Brain microvascular endothelial cell (primary cell): ENCODE measurements at regions not wholly inside any gene's neighbourhood (a gene's known extent, or its start where the extent isn't known, plus 50 kb on each side); places are given as distances from the start of the nearest gene placed in this dataset.
A peak's percentile ranks its signal among the peaks of the same experiment; 100 is the strongest.

ENCODE experiments used
- DNase-seq: peaks from one replicate; pipeline ENCODE4 v3.0.0-alpha.2; 2020
- H3K27ac ChIP-seq: fragments of 250-450 bp; sonication (Bioruptor Pico); 2 replicates; pipeline ENCODE4 v1.5.1; 2020; ENCODE audit warnings: mild to moderate bottlenecking, moderate library complexity
- H3K27me3 ChIP-seq: fragments of 250-450 bp; sonication (Bioruptor Pico); replicated peaks from 2 replicates; pipeline ENCODE4 v1.5.1; 2020; ENCODE audit warnings: mild to moderate bottlenecking
- H3K36me3 ChIP-seq: fragments of 250-450 bp; sonication (Bioruptor Pico); replicated peaks from 2 replicates; pipeline ENCODE4 v1.5.1; 2020; ENCODE audit warnings: mild to moderate bottlenecking
- H3K4me3 ChIP-seq: 2 replicates; pipeline ENCODE4 v1.5.1; 2011; ENCODE audit warnings: low read depth, mild to moderate bottlenecking, control low read depth, low read length, moderate library complexity
- in situ Hi-C: cut with HindIII; loops from 2 replicates; pipeline ENCODE4 v1.10.0; 2017; ENCODE audit warnings: low sequenced_read_pairs, low pct_ligation_motif_present
- TF ChIP-seq, protein P1 (sequence below): IDR thresholded peaks from 2 replicates; pipeline ENCODE4 v1.5.1; 2011; ENCODE audit warnings: low read depth, mild to moderate bottlenecking, moderate library complexity, low read length, control low read depth, inconsistent platforms; ENCODE audit errors: missing control alignments

DNA sequence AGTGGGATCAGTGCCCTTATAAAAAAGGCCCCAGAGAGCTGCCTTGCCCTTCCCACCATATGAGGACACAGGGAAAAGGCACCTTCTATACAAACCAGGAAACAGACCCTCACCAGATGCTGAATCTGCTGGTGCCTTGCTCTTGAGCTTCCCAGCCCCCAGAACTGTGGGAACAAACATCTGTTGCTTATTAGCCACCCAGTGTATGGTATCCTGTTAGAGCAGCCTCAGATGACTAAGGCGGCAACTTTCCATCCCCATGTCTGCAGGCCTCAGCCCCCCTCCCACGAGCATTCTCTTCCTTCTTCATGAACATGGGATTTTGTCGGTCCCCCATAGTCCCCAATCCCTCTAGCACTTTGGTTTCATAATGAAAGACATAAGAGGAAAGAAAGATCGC, 202.5 kb upstream of the GAS1 start:
- no peak overlapping the region for H3K4me3 ChIP-seq
- in situ Hi-C loops = no loop called here
- DNase-seq = peak; percentile 6
- H3K27ac ChIP-seq = no peak overlapping the region
- TF ChIP-seq, protein P1, sequence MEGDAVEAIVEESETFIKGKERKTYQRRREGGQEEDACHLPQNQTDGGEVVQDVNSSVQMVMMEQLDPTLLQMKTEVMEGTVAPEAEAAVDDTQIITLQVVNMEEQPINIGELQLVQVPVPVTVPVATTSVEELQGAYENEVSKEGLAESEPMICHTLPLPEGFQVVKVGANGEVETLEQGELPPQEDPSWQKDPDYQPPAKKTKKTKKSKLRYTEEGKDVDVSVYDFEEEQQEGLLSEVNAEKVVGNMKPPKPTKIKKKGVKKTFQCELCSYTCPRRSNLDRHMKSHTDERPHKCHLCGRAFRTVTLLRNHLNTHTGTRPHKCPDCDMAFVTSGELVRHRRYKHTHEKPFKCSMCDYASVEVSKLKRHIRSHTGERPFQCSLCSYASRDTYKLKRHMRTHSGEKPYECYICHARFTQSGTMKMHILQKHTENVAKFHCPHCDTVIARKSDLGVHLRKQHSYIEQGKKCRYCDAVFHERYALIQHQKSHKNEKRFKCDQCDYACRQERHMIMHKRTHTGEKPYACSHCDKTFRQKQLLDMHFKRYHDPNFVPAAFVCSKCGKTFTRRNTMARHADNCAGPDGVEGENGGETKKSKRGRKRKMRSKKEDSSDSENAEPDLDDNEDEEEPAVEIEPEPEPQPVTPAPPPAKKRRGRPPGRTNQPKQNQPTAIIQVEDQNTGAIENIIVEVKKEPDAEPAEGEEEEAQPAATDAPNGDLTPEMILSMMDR = no peak
- no peaks in the 10 kb centered on the region for H3K27me3 ChIP-seq
- H3K36me3 ChIP-seq = no peaks in the 10 kb centered on the region

- H3K36me3 ChIP-seq = no peaks in the 10 kb centered on the region
- DNase-seq = no peak
- TF ChIP-seq, protein P1 = no peak
- no peak overlapping the region for H3K27ac ChIP-seq
- H3K27me3 ChIP-seq = no peaks in the 10 kb centered on the region
- in situ Hi-C loops = no loop called here
- H3K4me3 ChIP-seq = no peak overlapping the region
These were observed 204.9 kb upstream of the GAS1 start for GRCh38 chr9:87152256-87152655.

DNA sequence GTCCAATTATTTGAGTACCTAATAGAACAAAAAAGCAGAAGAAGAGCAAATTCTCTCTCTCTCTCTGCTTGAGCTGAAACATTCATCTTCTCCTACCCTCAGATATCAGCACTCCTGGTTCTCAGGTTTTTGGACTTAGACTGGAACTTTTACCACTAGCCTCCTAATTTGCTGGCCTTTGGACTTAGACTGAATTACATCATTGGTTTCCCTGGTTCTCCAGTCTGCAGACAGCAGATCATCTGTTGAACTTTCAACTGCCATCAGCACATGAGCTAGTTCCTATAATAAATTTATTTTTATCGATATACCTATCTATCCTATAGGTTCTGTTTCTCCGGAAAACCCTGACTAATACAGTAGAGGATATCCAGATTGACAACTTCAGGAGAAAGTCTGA, 208.9 kb upstream of the GAS1 start:
- H3K4me3 ChIP-seq = no peak overlapping the region
- in situ Hi-C loops = no loop called here
- TF ChIP-seq, protein P1 = no peak
- DNase-seq = no peak
- no peaks in the 10 kb centered on the region for H3K36me3 ChIP-seq
- no peak overlapping the region for H3K27ac ChIP-seq
- H3K27me3 ChIP-seq = no peaks in the 10 kb centered on the region

- no peak overlapping the region for H3K27ac ChIP-seq
- no peak for DNase-seq
- no peaks in the 10 kb centered on the region for H3K27me3 ChIP-seq
- no peak overlapping the region for H3K4me3 ChIP-seq
- in situ Hi-C loops = no loop called here
- no peaks in the 10 kb centered on the region for H3K36me3 ChIP-seq
- TF ChIP-seq, protein P1 = no peak
These were observed 210.2 kb upstream of the GAS1 start for GRCh38 chr9:87157366-87158031.

GRCh38 chr9:87158765-87159164, 211.5 kb upstream of the GAS1 start:
- Histone ChIP-seq H3K4me3 (no peak overlapping the region), H3K27me3 (no peaks in the 10 kb centered on the region), H3K36me3 (no peaks in the 10 kb centered on the region), H3K27ac (no peak overlapping the region)
- TF ChIP-seq, protein P1 = no peak
- in situ Hi-C loops = no loop called here
- no peak for DNase-seq
